Vagina (tissue), 2 donors: ENCODE measurements at regions not wholly inside any gene's neighbourhood (a gene's known extent, or its start where the extent isn't known, plus 50 kb on each side); places are given as distances from the start of the nearest gene placed in this dataset.

ENCODE experiments used
- POLR2A ChIP-seq, 2 donors: fragments of 450-650 bp; IDR thresholded peaks; one replicate each; pipeline ENCODE4 v1.6.1; 2017; ENCODE audit warnings: antibody characterized with exemption in 2 of 2, mild to moderate bottlenecking in 2 of 2, moderate library complexity in 2 of 2
- POLR2AphosphoS5 ChIP-seq, 2 donors: sonication (generic); formaldehyde crosslinking; IDR thresholded peaks; one replicate each; pipeline ENCODE4 v1.9.0; 2017; ENCODE audit warnings: antibody characterized with exemption in 2 of 2, mild to moderate bottlenecking in 2 of 2, low read depth in 1 of 2; ENCODE audit not compliant: insufficient read depth in 1 of 2
- TF ChIP-seq, protein P1 (sequence below), 3 experiments: fragments of 450-650 bp in 2 of 3; fragments of 200-600 bp in 1 of 3; sonication (generic) in 1 of 3; IDR thresholded peaks; one replicate each; pipeline ENCODE4 v1.5.1; 2017 to 2019; ENCODE audit warnings: antibody characterized with exemption in 3 of 3, mild to moderate bottlenecking in 2 of 3, moderate library complexity in 2 of 3

GRCh38 chr4:108301545-108302251, 133.0 kb upstream of the LEF1 start:
- no peak for TF ChIP-seq POLR2A (IDR thresholded peaks at IDR 0.05)
- TF ChIP-seq, protein P1, sequence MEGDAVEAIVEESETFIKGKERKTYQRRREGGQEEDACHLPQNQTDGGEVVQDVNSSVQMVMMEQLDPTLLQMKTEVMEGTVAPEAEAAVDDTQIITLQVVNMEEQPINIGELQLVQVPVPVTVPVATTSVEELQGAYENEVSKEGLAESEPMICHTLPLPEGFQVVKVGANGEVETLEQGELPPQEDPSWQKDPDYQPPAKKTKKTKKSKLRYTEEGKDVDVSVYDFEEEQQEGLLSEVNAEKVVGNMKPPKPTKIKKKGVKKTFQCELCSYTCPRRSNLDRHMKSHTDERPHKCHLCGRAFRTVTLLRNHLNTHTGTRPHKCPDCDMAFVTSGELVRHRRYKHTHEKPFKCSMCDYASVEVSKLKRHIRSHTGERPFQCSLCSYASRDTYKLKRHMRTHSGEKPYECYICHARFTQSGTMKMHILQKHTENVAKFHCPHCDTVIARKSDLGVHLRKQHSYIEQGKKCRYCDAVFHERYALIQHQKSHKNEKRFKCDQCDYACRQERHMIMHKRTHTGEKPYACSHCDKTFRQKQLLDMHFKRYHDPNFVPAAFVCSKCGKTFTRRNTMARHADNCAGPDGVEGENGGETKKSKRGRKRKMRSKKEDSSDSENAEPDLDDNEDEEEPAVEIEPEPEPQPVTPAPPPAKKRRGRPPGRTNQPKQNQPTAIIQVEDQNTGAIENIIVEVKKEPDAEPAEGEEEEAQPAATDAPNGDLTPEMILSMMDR (IDR thresholded peaks at IDR 0.05), result no peak
- no peak for TF ChIP-seq POLR2AphosphoS5 (IDR thresholded peaks at IDR 0.05; ENCODE audit: insufficient read depth in 1 of 2, low read depth in 1 of 2)
